HCT116 (cell line): ENCODE measurements at regions not wholly inside any gene's neighbourhood (a gene's known extent, or its start where the extent isn't known, plus 50 kb on each side); places are given as distances from the start of the nearest gene placed in this dataset.

Experiments
- EZH2 ChIP-seq: fragments of 200-600 bp; sonication (generic); IDR thresholded peaks from 2 replicates; pipeline ENCODE4 v1.6.1; 2017; ENCODE audit warnings: antibody characterized with exemption, mixed run types
- POLR2A ChIP-seq: IDR thresholded peaks from 2 replicates; pipeline ENCODE4 v1.7.0; 2011; ENCODE audit warnings: borderline replicate concordance; ENCODE audit not compliant: insufficient read depth, insufficient read length; ENCODE audit errors: extremely low read depth
- POLR2AphosphoS5 ChIP-seq: IDR thresholded peaks from 2 replicates; pipeline ENCODE4 v1.6.1; 2011; ENCODE audit warnings: mild to moderate bottlenecking, low read depth, low read length, moderate library complexity
- SIN3A ChIP-seq: IDR thresholded peaks from 2 replicates; pipeline ENCODE4 v1.6.1; 2012; ENCODE audit warnings: low read depth
- TCF7L2 ChIP-seq: IDR thresholded peaks from 2 replicates; pipeline ENCODE4 v1.7.0; 2011; ENCODE audit warnings: borderline replicate concordance, inconsistent platforms; ENCODE audit not compliant: insufficient read depth, insufficient read length; ENCODE audit errors: extremely low read depth
- TF ChIP-seq, protein P1 (sequence below): IDR thresholded peaks from 2 replicates; pipeline ENCODE4 v1.6.1; 2012
- TF ChIP-seq, protein P2 (sequence below), 3 experiments: fragments of 200-600 bp in 1 of 3; sonication (generic) in 1 of 3; IDR thresholded peaks in 2 of 3; conservative IDR thresholded peaks in 1 of 3; 2 replicates each; pipeline ENCODE4 v1.5.1; 2012 to 2017; ENCODE audit warnings: low read depth in 2 of 3, low read length in 2 of 3, antibody characterized with exemption in 1 of 3, borderline replicate concordance in 1 of 3, control low read depth in 1 of 3, mild to moderate bottlenecking in 1 of 3, mixed read lengths in 1 of 3, mixed run types in 1 of 3, moderate library complexity in 1 of 3; ENCODE audit not compliant: insufficient read depth in 1 of 3
- TF ChIP-seq, protein P3 (sequence below): IDR thresholded peaks from 2 replicates; pipeline ENCODE4 v1.6.1; 2012; ENCODE audit warnings: low read depth

DNA sequence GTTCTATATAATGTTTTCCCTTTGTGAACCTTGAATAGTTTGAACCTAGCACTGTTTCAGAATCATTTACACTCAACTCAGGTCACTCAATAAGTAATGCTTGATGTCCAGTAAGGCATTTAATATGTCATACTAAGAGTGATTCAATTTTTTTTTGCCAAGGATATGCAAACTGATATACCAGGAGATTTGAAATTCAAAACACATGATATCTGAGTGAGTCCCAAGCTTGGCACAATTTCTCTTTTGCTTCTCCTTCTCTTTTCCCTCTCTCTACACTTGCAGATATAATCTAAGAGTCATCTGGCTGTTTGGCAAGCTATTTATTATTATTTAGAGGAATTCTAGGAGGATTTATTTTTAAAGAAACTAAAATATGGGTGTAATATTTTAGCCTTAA, 61.6 kb upstream of the SPAG17 start:
- TF ChIP-seq EZH2 (no peak), TCF7L2 (no peak), POLR2A (no peak), POLR2AphosphoS5 (no peak), SIN3A (no peak)
- TF ChIP-seq, protein P1, sequence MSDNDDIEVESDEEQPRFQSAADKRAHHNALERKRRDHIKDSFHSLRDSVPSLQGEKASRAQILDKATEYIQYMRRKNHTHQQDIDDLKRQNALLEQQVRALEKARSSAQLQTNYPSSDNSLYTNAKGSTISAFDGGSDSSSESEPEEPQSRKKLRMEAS, result no peak
- TF ChIP-seq, protein P2, sequence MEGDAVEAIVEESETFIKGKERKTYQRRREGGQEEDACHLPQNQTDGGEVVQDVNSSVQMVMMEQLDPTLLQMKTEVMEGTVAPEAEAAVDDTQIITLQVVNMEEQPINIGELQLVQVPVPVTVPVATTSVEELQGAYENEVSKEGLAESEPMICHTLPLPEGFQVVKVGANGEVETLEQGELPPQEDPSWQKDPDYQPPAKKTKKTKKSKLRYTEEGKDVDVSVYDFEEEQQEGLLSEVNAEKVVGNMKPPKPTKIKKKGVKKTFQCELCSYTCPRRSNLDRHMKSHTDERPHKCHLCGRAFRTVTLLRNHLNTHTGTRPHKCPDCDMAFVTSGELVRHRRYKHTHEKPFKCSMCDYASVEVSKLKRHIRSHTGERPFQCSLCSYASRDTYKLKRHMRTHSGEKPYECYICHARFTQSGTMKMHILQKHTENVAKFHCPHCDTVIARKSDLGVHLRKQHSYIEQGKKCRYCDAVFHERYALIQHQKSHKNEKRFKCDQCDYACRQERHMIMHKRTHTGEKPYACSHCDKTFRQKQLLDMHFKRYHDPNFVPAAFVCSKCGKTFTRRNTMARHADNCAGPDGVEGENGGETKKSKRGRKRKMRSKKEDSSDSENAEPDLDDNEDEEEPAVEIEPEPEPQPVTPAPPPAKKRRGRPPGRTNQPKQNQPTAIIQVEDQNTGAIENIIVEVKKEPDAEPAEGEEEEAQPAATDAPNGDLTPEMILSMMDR (IDR thresholded peaks at IDR 0.05 in 2 of 3, conservative IDR thresholded peaks at IDR 0.05 in 1 of 3; ENCODE audit: borderline replicate concordance in 1 of 3, insufficient read depth in 1 of 3, low read depth in 2 of 3, low read length in 2 of 3), result no peak
- TF ChIP-seq, protein P3, sequence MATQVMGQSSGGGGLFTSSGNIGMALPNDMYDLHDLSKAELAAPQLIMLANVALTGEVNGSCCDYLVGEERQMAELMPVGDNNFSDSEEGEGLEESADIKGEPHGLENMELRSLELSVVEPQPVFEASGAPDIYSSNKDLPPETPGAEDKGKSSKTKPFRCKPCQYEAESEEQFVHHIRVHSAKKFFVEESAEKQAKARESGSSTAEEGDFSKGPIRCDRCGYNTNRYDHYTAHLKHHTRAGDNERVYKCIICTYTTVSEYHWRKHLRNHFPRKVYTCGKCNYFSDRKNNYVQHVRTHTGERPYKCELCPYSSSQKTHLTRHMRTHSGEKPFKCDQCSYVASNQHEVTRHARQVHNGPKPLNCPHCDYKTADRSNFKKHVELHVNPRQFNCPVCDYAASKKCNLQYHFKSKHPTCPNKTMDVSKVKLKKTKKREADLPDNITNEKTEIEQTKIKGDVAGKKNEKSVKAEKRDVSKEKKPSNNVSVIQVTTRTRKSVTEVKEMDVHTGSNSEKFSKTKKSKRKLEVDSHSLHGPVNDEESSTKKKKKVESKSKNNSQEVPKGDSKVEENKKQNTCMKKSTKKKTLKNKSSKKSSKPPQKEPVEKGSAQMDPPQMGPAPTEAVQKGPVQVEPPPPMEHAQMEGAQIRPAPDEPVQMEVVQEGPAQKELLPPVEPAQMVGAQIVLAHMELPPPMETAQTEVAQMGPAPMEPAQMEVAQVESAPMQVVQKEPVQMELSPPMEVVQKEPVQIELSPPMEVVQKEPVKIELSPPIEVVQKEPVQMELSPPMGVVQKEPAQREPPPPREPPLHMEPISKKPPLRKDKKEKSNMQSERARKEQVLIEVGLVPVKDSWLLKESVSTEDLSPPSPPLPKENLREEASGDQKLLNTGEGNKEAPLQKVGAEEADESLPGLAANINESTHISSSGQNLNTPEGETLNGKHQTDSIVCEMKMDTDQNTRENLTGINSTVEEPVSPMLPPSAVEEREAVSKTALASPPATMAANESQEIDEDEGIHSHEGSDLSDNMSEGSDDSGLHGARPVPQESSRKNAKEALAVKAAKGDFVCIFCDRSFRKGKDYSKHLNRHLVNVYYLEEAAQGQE, result no peak
